Hematopoietic multipotent progenitor cell (in vitro differentiated cells): ENCODE measurements at regions not wholly inside any gene's neighbourhood (a gene's known extent, or its start where the extent isn't known, plus 50 kb on each side); places are given as distances from the start of the nearest gene placed in this dataset.

Experiments used
- DNase-seq, 3 donors: peaks; one replicate each; pipeline ENCODE4 v3.0.0-alpha.2; 2011 to 2015; ENCODE audit warnings: low read depth in 2 of 3, low spot score in 2 of 3

DNA sequence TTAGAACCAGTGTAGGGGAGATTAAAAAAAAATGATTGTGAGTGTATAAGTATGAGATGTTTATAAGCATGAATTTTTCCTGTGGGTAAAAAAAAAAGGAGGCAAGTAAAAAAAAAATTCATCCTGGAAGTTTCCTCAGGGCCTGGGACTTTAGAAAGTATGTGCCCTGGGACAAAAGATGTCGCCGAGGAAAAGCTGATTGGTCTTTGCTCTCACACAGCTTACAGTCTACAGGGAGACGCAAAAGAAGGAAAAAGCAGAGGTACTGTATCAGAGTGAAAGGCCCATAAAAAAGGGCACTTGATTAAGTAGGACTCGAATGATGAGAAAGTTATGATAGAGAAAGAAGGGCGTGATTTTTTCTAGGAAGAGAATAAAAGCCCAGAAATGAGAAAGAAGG is 501.4 kb upstream of the MEF2C start:
- DNase-seq = no peak

DNA sequence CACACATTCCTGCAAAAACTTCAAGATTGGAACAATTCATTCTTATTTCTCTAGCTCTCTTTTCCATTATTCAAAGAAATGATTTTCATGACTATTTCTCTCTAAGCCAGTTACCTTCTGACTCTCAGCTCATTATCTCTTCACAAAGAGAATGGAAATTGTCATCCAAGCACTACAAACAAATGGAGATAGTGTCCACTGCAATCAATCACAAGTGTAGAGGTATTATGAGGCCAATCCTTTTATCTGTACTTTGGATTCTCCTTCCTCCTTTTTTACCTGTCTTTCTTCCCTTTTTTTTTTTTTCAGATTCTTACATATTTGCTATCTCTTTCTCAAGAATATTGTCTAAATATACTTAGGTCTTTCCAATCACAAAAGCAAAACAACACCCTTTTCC is 497.7 kb upstream of the MEF2C start:
- DNase-seq = no peak

DNA sequence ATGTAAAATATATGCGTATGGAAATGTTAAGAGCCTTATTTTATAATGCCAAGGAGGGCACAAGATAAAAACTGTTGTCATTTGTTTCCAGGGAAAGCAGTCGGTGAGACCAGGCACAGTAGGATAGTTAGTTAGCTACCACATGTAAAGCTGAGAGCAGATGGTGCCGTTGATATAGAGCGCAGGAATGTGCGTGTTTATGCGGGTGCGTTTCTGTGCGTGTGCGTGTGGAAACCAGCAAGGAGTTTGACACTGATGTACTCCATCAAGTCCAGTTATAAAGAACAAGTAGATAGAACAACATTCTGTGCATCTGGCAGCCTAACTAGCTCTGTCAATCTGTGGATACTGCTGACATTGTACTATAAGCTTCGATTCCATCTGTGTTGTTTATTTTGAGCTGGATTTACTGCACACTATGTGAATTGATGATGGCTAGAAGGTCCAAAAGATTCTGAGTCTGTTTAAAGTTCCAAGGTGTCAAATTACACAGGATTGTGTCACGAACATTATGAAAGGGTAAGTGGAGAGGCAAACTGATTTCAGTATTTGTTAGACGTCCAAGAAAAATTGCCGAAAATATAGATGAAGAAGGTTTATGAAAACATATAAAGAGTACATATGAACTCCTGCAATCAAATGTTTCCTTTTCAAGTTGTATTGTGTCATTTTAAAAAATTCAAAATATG is 494.9 kb upstream of the MEF2C start:
- DNase-seq = no peak

DNA sequence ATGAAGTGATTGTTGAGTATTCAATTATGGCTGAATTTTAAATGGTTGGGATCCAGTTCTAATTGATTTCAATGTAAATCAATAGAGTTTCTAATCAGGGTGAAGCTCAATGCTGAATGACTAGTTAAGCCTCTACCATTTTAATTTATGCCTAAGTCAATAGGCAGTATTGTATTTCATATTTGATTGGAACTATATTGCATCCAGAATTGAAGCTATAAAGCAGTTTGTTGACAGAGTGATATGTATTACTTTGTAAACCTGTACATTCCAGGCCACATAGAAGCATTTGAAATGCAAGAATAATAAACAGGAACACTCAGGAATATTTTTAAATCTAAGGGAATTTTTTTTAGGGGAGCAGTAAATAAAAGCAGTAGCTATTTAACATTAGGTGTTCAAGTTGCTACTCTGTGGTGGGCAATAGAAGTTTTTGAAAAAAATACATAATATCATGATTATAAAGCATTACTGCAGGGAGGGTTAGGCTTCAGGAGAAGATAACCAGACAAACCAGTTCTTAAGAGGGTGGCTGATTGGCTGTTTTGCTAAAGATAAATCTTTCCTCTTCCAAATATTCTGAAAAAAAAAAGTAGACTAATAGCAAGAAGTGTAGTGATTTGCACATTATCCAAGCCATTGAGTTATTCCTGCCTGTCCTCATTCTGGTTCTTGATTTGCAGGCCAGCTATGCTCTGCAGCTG is 492.0 kb upstream of the MEF2C start:
- DNase-seq = no peak

DNA sequence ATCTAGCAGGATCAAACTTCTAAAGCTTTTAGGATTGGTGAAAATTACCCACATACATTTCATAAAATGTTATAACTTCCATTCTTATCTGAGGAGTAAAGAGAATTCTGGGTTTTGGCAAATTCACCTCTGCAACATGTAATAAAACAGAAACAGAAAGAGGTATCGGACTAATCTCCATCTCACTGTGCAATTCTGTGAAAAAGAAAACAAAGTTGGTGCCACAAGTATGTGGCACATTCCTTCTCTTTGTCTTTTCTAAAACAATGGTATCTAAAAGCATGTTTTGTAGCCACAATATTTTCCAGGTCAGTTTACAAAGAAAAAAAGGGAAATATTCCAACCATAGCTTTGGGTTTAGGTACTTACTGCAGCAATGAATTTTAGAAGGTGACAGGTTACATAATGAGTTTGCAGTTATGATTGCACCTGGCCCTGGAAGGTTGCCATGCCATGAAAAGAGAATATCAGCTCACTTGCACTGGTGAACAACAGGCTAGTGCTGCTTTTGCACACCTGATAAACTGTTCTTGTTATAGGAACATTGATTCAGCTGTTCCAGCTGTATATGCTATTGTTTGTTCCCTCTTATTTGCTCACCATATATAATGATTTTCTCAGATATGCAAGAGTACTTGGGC is 491.3 kb upstream of the MEF2C start:
- peak in 1 of 3 donors; percentile 7 for DNase-seq

DNA sequence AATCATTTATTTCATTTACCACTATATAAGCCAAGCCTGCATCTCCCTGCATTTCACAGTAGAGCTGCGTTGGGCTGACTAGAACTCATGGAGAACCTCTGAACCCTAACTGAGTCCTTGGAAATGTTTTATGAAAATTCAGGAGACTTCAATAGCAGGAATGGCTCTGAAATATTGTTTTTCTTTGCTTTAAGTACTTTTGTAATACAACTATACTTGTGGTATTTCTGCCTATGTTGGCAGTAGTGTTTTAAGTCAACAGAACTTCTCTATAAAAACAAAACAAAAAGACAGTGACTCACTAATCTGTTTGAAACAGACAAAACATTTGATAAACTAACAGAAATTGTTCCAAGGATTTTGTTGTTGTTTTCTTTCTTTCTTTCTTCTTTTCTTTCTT is 489.2 kb upstream of the MEF2C start:
- DNase-seq = no peak

DNA sequence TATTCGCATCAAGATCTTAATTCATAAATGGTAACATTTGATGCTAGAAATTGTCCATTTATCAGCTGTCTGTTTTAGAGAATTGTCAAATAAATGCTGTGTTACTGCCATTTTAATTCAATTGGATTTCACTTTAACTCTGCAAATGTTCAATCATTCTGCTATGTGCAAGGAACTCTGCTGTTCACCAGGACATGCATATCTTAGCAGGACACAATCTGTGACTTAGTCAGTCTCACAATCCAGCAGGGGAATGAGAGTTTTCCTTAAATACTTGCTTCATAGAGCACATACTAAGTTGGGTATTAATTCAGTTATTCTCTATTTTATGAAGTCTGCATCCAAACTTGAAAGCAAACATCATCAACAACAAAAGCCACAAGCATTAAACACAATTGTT is 488.7 kb upstream of the MEF2C start:
- DNase-seq = no peak

DNA sequence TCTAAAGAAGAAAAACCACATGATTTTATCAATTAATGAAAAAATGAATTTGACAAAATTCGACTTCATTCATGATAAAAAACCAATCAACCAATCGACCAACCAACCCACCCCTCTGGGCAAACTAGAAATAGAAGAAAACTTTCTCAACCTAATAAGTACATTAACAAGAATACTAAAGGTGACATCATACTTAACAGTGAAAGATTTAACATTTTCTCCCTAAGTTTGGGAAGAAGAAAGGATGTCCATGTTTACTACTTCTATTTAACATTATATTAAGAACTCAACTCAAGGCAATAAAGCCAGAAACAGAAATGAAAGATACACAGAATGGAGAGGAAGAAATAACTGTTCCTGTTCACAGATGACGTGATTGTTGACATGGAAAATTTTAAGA is 476.1 kb upstream of the MEF2C start:
- DNase-seq = no peak

DNA sequence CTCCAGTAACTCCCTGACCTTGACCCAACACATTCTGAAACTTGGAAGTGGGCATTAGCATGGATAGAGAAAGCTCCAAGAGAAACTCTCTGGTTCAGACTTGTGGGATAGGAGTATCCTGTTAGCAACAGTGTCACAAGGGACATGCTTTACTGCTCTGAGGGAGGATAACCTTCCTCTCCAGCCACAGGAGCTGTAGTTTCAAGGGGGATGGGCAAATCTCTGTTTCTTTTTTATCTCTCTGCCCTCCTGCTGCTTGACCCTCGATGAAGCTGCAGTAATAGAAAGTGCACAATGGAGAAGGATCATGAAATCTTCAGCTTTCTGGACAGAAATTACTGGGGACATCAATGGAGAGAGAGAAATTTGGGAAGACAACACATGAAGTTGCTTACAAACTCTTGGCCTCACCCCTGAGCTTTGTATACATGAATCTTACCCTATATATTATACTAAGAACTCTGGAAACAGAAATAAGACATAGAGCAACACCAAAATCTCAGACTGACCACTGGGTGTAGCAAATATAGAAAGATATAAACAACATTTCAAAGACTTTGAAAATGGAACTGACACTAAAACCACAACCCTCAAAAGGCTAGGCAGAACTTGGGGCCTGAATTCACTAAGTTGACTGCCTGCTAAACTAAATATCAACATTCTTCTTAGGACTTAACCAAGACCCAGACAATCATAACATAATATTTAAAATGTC is 471.0 kb upstream of the MEF2C start:
- DNase-seq = no peak

DNA sequence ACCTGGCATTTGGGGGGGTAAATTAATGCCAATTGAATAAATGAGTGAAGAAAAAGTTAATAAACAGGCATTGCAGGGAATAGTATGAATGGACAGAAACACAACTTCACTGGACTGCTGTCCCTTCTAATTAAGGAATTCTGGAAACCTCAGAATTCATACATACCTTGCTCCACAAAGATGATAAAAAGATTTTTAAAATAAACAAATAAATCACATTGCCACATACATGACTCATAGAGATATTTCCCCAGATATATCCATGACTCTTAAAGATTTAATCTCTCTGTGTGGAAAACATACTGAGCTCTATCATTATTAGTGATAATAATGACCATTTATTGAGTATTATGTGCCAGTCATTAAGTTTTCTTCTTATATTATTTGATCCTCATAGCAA is 469.0 kb upstream of the MEF2C start:
- no peak for DNase-seq

DNA sequence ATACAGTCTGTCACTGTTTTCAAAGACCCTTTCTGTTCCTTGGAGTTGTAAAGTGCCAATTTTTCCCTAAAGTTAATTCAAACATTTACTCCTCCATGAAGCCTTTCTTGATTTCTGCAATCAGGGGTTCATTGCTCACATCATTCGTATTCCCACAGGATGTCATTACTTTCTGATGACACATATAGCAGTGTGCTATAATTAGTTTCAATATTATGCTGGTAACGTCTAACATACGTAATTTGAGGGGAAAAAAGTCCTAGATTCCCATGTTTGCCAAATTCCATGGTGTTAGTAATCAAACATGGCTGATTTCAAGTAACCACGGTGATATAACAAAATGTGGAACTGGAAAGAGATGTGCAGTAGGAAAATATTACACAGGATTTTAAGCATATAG is 468.2 kb upstream of the MEF2C start:
- no peak for DNase-seq

DNA sequence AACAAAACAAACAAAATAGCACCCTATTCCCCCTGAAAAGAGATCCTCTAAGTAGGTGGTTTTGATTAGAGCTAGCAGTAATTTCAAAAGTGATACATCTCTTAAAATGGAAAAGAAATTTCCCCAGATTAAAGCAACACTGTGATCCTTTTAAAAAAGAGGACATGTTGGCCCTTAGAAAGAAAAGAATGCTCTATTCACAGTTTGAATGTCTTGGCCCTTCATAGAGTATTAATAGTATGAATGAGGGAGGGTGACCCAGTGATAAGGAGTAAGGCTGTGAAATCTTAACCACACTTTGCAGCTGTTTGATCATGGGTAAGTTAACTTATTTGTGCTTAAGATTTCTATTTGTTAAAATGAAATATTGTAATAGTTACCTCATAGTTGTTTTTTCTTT is 467.7 kb upstream of the MEF2C start:
- no peak for DNase-seq

DNA sequence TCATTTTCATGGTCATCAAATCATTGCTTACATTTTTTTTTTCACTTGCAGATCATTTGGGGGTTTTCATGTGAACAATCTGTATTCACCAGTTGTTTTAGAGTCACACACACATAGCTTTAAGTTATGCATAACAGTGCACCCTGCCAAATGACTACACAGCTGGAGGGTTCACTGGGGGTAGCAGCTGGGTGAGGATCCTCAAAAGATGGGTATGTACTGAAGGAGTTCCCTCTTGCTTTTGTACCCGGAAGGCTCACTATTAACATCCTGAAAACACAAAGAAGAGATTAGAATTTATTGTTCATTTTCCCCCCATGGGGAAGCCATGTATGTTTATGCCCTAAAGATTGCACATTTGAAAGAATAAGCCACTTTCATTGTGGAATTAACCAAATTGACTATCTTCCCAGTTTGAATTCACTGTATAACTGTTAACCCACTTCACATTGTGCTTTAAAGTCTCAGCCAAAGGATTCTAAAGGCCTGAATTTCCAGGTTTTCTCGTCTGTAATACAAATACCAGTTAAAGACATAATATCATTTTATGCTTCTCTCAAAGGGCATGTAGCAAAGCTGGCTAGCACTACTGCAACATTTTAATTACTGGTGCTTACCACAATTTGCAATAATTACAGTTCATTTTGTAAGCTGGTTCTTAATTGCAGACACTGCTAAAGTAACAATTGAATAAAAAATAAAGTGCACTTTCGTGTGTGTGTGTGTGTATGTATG is 466.4 kb upstream of the MEF2C start:
- DNase-seq = no peak

DNA sequence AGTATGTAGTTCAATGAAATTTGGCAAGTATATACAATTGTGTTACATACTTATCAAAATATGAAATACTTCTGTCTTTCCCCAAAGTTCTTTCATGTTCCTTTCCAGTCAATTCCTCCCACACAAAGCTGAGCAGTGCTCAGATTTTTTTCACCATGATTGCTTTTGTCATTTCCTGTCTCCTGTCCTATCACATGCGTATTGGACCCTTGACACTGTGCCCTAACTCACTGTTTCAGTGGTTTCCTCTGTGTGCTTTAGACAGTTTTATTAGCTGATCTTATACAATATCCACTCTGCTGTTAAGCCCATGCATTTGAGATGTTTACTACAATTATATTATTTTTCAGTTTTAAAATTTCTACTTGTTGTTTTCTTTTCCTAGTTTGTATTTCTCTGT is 463.6 kb upstream of the MEF2C start:
- DNase-seq = no peak

DNA sequence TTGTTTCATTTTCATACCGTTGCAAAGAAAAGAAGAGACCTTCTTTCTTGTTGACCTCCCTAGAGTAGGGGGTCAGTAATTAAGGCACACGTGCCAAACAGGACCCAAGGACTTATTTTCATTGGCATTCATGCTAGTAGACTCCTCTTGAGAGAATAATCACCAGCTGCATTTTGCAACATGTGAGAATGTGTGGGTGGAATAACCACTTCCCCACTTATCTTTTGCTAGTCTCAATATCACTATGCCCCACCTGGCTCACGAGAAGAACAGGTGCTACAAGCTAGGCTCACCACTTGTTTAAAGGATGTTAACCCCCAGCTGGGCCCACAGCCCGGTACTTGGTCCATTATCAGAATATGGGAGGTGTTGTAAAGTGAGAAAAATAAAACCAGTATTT is 460.7 kb upstream of the MEF2C start:
- DNase-seq = peak in 2 of 3 donors; percentile 6 to 59

DNA sequence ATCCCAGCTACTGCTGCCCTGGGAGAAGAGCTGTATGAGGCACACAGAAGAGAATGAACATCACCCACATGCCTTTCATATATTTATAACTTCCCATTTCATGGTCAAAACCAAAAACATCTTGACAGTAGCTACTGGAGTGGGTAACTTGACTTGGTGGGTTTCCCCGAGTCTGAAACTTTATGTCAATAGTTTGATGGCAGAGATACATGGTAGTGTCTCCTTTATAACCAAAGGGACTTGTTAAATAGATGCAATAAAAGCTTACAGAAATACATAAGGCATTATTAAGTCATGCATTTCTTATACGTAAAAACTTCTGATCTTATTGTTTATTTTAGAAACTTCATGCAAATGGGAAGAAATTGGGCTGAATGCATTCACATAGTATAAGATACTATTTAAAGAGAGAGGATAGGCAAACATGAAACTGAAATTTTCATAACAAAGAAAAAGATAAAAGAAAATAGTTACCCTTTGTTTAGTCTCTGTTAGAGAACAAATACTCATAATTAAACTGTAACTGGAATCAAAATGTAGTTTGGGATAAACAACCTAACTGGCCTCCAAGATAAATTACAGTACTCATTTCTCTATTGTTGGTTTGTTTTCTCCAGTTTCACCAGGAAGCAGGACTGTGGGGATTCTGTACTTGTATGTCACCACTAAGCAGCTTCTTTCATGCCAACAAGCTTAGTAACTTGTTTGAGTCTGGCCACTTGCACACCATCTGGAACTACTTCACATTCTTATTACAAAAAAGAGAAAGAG is 459.3 kb upstream of the MEF2C start:
- DNase-seq = no peak

DNA sequence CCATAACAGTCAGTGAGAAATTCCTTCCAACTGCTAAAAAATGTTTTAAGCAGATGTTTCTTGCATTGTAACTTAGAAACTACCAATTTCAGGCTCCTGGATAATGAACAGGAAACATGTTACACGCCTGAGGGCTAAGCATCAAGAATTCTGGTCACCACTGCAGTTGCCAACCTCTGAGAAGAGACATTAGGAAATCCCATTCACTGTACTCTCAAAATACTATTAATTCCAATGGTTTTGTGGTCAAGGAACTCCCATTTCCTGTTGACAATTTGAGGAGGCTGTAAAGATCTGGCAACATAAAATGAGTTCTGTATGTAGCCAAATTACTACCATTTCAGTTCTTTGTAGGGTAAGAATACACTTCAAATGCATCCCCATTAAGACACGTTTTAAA is 456.0 kb upstream of the MEF2C start:
- DNase-seq = no peak

DNA sequence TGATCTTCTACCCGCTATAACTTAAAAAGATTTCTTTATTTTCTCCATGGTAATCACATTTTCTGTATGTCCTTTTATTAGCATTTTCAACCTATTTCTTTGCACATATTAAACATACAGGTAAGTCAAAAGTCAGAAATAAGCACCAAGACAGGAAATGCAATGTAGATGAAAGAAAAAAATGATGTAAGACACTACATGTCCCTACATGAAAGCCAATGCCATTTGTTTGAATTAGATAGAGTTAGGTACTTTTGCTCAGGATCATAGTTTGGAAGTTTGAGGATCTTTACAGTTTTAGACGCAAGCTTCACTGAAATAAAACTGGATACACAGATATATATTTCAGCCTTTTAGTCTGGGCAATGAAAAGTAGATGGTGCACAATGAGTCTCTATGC is 453.1 kb upstream of the MEF2C start:
- DNase-seq = no peak

DNA sequence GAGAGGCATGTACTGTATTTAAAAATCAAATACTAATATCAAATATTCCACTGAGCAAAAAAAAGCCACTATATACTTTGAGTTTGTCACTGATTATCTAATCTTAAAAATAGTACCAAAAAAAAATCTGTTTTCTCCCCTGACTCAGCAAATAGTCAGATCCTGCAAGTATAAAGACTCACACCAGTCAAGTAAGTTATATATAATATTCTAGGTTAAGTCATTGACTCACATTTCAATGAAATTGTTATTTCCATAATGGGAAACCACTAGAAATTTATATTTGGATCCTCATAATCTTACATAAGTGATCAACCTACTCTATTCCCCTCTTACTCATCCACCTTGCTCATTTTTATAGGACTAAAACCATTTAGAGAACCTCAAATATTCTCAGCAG is 447.2 kb upstream of the MEF2C start:
- no peak for DNase-seq

DNA sequence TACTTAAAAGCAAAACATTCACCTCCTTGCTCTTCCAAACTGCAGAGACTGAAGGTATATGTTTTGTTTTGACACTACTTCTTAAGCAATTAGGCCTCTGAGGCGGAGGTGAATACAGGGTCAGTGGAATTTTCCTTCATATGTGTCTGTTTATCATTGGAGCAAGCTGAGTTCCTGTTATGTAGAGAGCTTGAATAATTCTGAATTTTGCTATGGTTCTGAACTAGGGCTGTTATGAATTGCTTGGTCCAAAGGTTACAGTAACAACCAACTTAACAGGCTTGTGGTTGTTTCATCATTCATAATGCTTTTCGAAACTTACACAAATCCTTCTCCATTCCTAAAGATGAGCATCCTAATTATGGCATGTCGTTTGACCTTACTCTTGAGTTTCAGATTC is 444.6 kb upstream of the MEF2C start:
- DNase-seq = no peak
